H54 (cell line): ENCODE measurements at regions not wholly inside any gene's neighbourhood (a gene's known extent, or its start where the extent isn't known, plus 50 kb on each side); places are given as distances from the start of the nearest gene placed in this dataset.

ENCODE experiments used
- DNase-seq: peaks from one replicate; pipeline ENCODE4 v3.0.0; 2011; ENCODE audit warnings: low spot score, mixed read lengths; ENCODE audit not compliant: insufficient read length
- FAIRE-seq: peaks from 3 replicates; lab custom pipeline; 2011; peaks lifted over from hg19 to GRCh38; lab: Jason Lieb, UNC
- POLR2A ChIP-seq: IDR thresholded peaks from 2 replicates; pipeline ENCODE4 v1.6.1; 2011; ENCODE audit warnings: low read depth, mild to moderate bottlenecking, low read length

- TF ChIP-seq POLR2A: no peak
- no peak for DNase-seq
- FAIRE-seq: no peak
These were observed 167.8 kb downstream of the RAB28 start for GRCh38 chr4:13316354-13316753.

- DNase-seq (no peak), FAIRE-seq (no peak)
- TF ChIP-seq POLR2A: no peak
These were observed 170.3 kb downstream of the RAB28 start for GRCh38 chr4:13313856-13314255.

GRCh38 chr4:13312264-13312663 is 171.9 kb downstream of the RAB28 start:
- FAIRE-seq: no peak
- no peak for DNase-seq
- TF ChIP-seq POLR2A: no peak

- FAIRE-seq (no peak), DNase-seq (no peak)
- no peak for TF ChIP-seq POLR2A
These were observed 174.4 kb downstream of the RAB28 start for GRCh38 chr4:13309751-13310150.

GRCh38 chr4:13306356-13306755 is 177.8 kb downstream of the RAB28 start:
- no peak for FAIRE-seq

GRCh38 chr4:13302876-13303275 is 181.3 kb downstream of the RAB28 start:
- FAIRE-seq: no peak
- no peak for DNase-seq

More at GRCh38 chr4:13306356-13306755, 177.8 kb downstream of the RAB28 start:
- no peak for TF ChIP-seq POLR2A
- no peak for DNase-seq

GRCh38 chr4:13299343-13299742 is 184.8 kb downstream of the RAB28 start:
- DNase-seq (no peak), FAIRE-seq (no peak)
- no peak for TF ChIP-seq POLR2A

More at GRCh38 chr4:13302876-13303275, 181.3 kb downstream of the RAB28 start:
- TF ChIP-seq POLR2A: no peak

GRCh38 chr4:13298655-13299054 is 185.5 kb downstream of the RAB28 start:
- FAIRE-seq (no peak), DNase-seq (no peak)
- no peak for TF ChIP-seq POLR2A

GRCh38 chr4:13296986-13297385 is 187.2 kb downstream of the RAB28 start:
- DNase-seq (no peak), FAIRE-seq (no peak)
- no peak for TF ChIP-seq POLR2A

- DNase-seq: no peak
- TF ChIP-seq POLR2A: no peak
- no peak for FAIRE-seq
These were observed 189.1 kb downstream of the RAB28 start for GRCh38 chr4:13294961-13295605.

- DNase-seq: no peak
- no peak for FAIRE-seq
- TF ChIP-seq POLR2A: no peak
These were observed 191.8 kb downstream of the RAB28 start for GRCh38 chr4:13292372-13292771.

- DNase-seq (no peak), FAIRE-seq (no peak)
- no peak for TF ChIP-seq POLR2A
These were observed 194.7 kb downstream of the RAB28 start for GRCh38 chr4:13289391-13289790.

- DNase-seq (no peak), FAIRE-seq (no peak)
- no peak for TF ChIP-seq POLR2A
These were observed 198.8 kb downstream of the RAB28 start for GRCh38 chr4:13285336-13285735.

- DNase-seq: no peak
- no peak for FAIRE-seq
- TF ChIP-seq POLR2A: no peak
These were observed 199.2 kb downstream of the RAB28 start for GRCh38 chr4:13284932-13285331.

- no peak for TF ChIP-seq POLR2A
- no peak for FAIRE-seq
These were observed 207.8 kb downstream of the RAB28 start for GRCh38 chr4:13276357-13276756.

More at GRCh38 chr4:13276357-13276756, 207.8 kb downstream of the RAB28 start:
- no peak for DNase-seq
